Omental fat pad (tissue), 3 donors: ENCODE measurements at regions not wholly inside any gene's neighbourhood (a gene's known extent, or its start where the extent isn't known, plus 50 kb on each side); places are given as distances from the start of the nearest gene placed in this dataset.
"Not testable (repeated sequence)": the region's sequence is repeated elsewhere in the genome, so short reads cannot be mapped to it uniquely, and the experiment has no call there.

Source experiments
- ATAC-seq: fragments of 150-250 bp; one replicate; pipeline ENCODE4 v1.9.1; 2016; ENCODE audit warnings: mild to moderate bottlenecking, moderate library complexity; ENCODE audit not compliant: low FRiP score
- DNase-seq: peaks from one replicate; pipeline ENCODE4 v3.0.0-alpha.2; 2019; ENCODE audit warnings: low spot score
- TF ChIP-seq, protein P1 (sequence below), 3 donors: fragments of 450-650 bp; IDR thresholded peaks; one replicate each; pipeline ENCODE4 v1.5.1; 2016 to 2017; ENCODE audit warnings: antibody characterized with exemption in 3 of 3, mild to moderate bottlenecking in 3 of 3, moderate library complexity in 2 of 3

- DNase-seq (no peak), ATAC-seq (no peak)
- TF ChIP-seq, protein P1, sequence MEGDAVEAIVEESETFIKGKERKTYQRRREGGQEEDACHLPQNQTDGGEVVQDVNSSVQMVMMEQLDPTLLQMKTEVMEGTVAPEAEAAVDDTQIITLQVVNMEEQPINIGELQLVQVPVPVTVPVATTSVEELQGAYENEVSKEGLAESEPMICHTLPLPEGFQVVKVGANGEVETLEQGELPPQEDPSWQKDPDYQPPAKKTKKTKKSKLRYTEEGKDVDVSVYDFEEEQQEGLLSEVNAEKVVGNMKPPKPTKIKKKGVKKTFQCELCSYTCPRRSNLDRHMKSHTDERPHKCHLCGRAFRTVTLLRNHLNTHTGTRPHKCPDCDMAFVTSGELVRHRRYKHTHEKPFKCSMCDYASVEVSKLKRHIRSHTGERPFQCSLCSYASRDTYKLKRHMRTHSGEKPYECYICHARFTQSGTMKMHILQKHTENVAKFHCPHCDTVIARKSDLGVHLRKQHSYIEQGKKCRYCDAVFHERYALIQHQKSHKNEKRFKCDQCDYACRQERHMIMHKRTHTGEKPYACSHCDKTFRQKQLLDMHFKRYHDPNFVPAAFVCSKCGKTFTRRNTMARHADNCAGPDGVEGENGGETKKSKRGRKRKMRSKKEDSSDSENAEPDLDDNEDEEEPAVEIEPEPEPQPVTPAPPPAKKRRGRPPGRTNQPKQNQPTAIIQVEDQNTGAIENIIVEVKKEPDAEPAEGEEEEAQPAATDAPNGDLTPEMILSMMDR (IDR thresholded peaks at IDR 0.05), result no peak
These were observed 66.8 kb upstream of the GRK3 start for GRCh38 chr22:25497716-25498115.

- not testable (repeated sequence) for ATAC-seq, DNase-seq
These were observed 63.8 kb upstream of the GRK3 start for GRCh38 chr22:25500671-25501070.

DNA sequence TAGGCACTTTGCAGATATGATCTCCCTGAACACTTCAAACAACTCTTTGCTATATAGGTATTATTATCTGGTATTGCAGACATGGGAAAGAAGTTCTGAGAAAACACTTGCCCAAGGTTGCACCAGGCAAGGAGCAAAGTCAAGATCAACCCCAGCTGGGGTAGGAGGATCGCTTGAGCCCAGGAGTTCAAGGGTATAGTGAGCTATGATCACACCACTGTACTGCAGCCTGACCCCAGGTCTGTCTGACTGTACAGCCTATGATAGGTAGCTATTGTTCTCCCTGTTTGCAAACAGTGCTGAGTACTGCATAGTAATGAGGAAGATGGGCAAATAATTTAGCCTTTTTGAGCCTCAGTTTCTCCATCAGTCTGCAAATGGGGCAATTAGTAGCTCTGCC, 60.5 kb upstream of the GRK3 start:
- DNase-seq, ATAC-seq: not testable (repeated sequence)

DNA sequence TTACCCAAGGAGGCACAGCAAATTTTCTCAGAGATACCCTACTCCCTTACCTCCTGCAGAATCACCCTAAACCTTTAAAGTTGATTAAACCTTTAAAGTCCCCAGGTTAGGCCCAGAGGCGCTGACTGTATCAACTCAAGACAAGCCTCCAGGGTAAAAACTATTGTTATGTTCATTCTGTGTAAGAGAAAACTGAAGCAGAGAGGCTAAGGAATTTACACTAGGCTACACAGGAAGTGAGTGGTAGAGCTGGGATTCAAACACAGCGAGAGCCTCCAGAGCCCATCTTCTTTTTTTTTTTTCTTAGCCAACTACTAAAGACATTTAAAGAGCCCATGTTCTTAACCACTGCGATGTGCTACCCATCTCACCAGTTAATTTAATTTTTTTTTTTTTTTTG, 56.3 kb upstream of the GRK3 start:
- no peak for ATAC-seq
- TF ChIP-seq, protein P1 (IDR thresholded peaks at IDR 0.05), result no peak

GRCh38 chr22:25508761-25509321, 55.6 kb upstream of the GRK3 start:
- TF ChIP-seq, protein P1 (IDR thresholded peaks at IDR 0.05), result no peak
- DNase-seq, result no peak
- ATAC-seq, result no peak

More for the DNA sequence above, 56.3 kb upstream of the GRK3 start:
- no peak for DNase-seq

GRCh38 chr22:25509374-25509791, 55.1 kb upstream of the GRK3 start:
- ATAC-seq, result peak; percentile 92
- TF ChIP-seq, protein P1 (IDR thresholded peaks at IDR 0.05), result no peak
- DNase-seq, result no peak

GRCh38 chr22:25510876-25511275, 53.6 kb upstream of the GRK3 start:
- TF ChIP-seq, protein P1 (IDR thresholded peaks at IDR 0.05), result no peak
- ATAC-seq (no peak), DNase-seq (no peak)

DNA sequence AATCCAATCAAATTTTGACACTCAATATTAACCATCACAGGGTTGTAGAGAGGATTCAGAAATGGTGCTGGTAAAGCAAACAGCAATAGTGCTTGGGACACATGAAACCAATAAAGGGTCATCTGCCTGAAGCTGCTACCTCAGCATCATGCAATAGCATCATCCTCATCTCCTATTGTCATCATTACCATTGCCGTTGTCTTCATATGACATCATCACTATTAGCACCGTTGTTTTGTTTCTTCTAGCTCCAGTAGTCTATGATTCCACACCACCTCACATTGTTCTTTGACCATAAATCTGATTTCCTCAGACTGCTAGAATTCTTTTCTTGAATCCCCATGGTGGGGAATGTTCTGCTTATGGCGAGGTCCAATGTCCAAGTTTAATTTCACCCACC, 52.8 kb upstream of the GRK3 start:
- no peak for DNase-seq
- ATAC-seq, result no peak
- TF ChIP-seq, protein P1 (IDR thresholded peaks at IDR 0.05), result no peak
